NCI-H2196 treated with DMSO at 0.1 percent for 48 hours (cell line): ENCODE measurements at regions not wholly inside any gene's neighbourhood (a gene's known extent, or its start where the extent isn't known, plus 50 kb on each side); places are given as distances from the start of the nearest gene placed in this dataset.
A peak's percentile ranks its signal among the peaks of the same experiment; 100 is the strongest.

Experiments used
- DNase-seq: peaks from one replicate; lab custom pipeline; 2025; ENCODE audit not compliant: unreplicated experiment; lab: John Stamatoyannopoulos, UW

GRCh38 chr5:56692359-56693219, 122.8 kb upstream of the MAP3K1 start:
- DNase-seq = no peak

GRCh38 chr5:56688402-56688801, 126.9 kb upstream of the MAP3K1 start:
- DNase-seq = no peak

- DNase-seq = no peak
Measured at GRCh38 chr5:56686337-56687195, 128.8 kb upstream of the MAP3K1 start.

- DNase-seq = no peak
Measured at GRCh38 chr5:56685503-56686217, 129.7 kb upstream of the MAP3K1 start.

GRCh38 chr5:56684159-56684558, 131.2 kb upstream of the MAP3K1 start:
- DNase-seq = no peak

- DNase-seq = no peak
Measured at GRCh38 chr5:56683733-56684132, 131.6 kb upstream of the MAP3K1 start.

- no peak for DNase-seq
Measured at GRCh38 chr5:56683281-56683680, 132.1 kb upstream of the MAP3K1 start.

- no peak for DNase-seq
Measured at GRCh38 chr5:56681346-56681745, 134.0 kb upstream of the MAP3K1 start.

GRCh38 chr5:56680731-56681130, 134.6 kb upstream of the MAP3K1 start:
- DNase-seq = no peak

- DNase-seq = no peak
Measured at GRCh38 chr5:56677690-56678305, 137.6 kb upstream of the MAP3K1 start.

- no peak for DNase-seq
Measured at GRCh38 chr5:56676091-56676768, 139.1 kb upstream of the MAP3K1 start.

- DNase-seq = no peak
Measured at GRCh38 chr5:56674441-56674840, 140.9 kb upstream of the MAP3K1 start.

GRCh38 chr5:56673171-56673570, 142.2 kb upstream of the MAP3K1 start:
- DNase-seq = no peak

- no peak for DNase-seq
Measured at GRCh38 chr5:56671571-56671970, 143.8 kb upstream of the MAP3K1 start.

- no peak for DNase-seq
Measured at GRCh38 chr5:56670916-56671315, 144.4 kb upstream of the MAP3K1 start.

- DNase-seq = peak; percentile 52
Measured at GRCh38 chr5:56669534-56670483, 145.5 kb upstream of the MAP3K1 start.

GRCh38 chr5:56668996-56669395, 146.4 kb upstream of the MAP3K1 start:
- DNase-seq = no peak

- DNase-seq = no peak
Measured at GRCh38 chr5:56667692-56668091, 147.7 kb upstream of the MAP3K1 start.

- DNase-seq = no peak
Measured at GRCh38 chr5:56666901-56667300, 148.4 kb upstream of the MAP3K1 start.
